Adrenal gland (tissue), 5 donors: ENCODE measurements at regions not wholly inside any gene's neighbourhood (a gene's known extent, or its start where the extent isn't known, plus 50 kb on each side); places are given as distances from the start of the nearest gene placed in this dataset.

Experiments
- POLR2A ChIP-seq, 2 donors: fragments of 450-650 bp; IDR thresholded peaks; one replicate each; pipeline ENCODE4 v1.6.1; 2017; ENCODE audit warnings: antibody characterized with exemption in 2 of 2, mild to moderate bottlenecking in 2 of 2, moderate library complexity in 1 of 2
- TF ChIP-seq, protein P1 (sequence below), 6 experiments: fragments of 450-650 bp in 4 of 6; fragments of 200-600 bp in 2 of 6; sonication (generic) in 1 of 6; IDR thresholded peaks; 1 replicate in 5 of 6; 2 replicates in 1 of 6; pipeline versions ENCODE4 v1.5.1 to v1.8.0; 2016 to 2021; ENCODE audit warnings: antibody characterized with exemption in 6 of 6, mild to moderate bottlenecking in 2 of 6, moderate library complexity in 1 of 6
- donor health status: DM: no; HTN: no; CAD: no.

DNA sequence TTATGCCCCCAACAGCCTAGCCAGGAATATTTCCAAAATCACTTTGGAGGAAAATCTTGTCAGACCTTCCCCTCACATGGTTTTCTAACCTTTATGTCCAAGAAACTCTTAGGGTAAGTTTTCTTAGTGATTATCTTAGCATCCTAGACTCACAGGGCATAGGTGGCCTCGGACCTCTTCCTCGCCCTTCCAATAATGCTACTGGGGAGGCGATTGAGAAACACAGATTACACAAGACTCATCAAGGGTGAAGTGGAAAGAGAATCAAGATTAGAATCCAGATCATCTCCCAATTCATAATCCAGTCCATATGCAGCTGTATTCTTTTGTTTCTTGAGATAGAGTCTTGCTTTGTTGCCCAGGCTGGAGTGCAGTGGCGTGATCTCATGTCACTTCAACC, 358.4 kb upstream of the CDH5 start:
- no peak for TF ChIP-seq POLR2A (IDR thresholded peaks at IDR 0.05)
- TF ChIP-seq, protein P1, sequence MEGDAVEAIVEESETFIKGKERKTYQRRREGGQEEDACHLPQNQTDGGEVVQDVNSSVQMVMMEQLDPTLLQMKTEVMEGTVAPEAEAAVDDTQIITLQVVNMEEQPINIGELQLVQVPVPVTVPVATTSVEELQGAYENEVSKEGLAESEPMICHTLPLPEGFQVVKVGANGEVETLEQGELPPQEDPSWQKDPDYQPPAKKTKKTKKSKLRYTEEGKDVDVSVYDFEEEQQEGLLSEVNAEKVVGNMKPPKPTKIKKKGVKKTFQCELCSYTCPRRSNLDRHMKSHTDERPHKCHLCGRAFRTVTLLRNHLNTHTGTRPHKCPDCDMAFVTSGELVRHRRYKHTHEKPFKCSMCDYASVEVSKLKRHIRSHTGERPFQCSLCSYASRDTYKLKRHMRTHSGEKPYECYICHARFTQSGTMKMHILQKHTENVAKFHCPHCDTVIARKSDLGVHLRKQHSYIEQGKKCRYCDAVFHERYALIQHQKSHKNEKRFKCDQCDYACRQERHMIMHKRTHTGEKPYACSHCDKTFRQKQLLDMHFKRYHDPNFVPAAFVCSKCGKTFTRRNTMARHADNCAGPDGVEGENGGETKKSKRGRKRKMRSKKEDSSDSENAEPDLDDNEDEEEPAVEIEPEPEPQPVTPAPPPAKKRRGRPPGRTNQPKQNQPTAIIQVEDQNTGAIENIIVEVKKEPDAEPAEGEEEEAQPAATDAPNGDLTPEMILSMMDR (IDR thresholded peaks at IDR 0.05) = no peak
